H1 (cell line): ENCODE measurements at regions not wholly inside any gene's neighbourhood (a gene's known extent, or its start where the extent isn't known, plus 50 kb on each side); places are given as distances from the start of the nearest gene placed in this dataset.

Experiments
- CTCF ChIA-PET: fragments of 300-600 bp; sonication (Branson Sonifier 250); formaldehyde crosslinking; loops from one replicate; lab custom pipeline; 2021; ENCODE audit not compliant: partially characterized antibody; lab: Charles Lee
- POLR2A ChIA-PET: fragments of 300-600 bp; sonication (Branson Sonifier 250); formaldehyde crosslinking; loops from one replicate; lab custom pipeline; 2021; ENCODE audit warnings: inconsistent platforms; ENCODE audit not compliant: partially characterized antibody; lab: Charles Lee
- DNase-seq, 2 experiments: peaks; one replicate each; pipeline versions ENCODE4 v3.0.0 to v3.0.0-alpha.2; 2010 to 2022; ENCODE audit warnings: low spot score in 2 of 2, low read depth in 1 of 2, mixed read lengths in 1 of 2
- FAIRE-seq: peaks from 2 replicates; lab custom pipeline; 2011; peaks lifted over from hg19 to GRCh38; lab: Jason Lieb, UNC
- H2AFZ ChIP-seq: 2 replicates; pipeline ENCODE4 v1.8.1; 2012; ENCODE audit warnings: low read length, inconsistent platforms
- H2AK5ac ChIP-seq: 2 replicates; pipeline ENCODE4 v1.6.1; 2013; ENCODE audit warnings: low read depth, low read length
- H2BK120ac ChIP-seq: replicated peaks from 2 replicates; pipeline ENCODE3; 2013; ENCODE audit warnings: low read depth, low read length, inconsistent platforms
- H2BK12ac ChIP-seq: 2 replicates; pipeline ENCODE4 v1.6.1; 2013; ENCODE audit warnings: low read depth, low read length
- H2BK15ac ChIP-seq: 2 replicates; pipeline ENCODE4 v1.6.1; 2013; ENCODE audit warnings: low read length
- H2BK20ac ChIP-seq: 2 replicates; pipeline ENCODE4 v1.6.1; 2013; ENCODE audit warnings: low read length
- H2BK5ac ChIP-seq: 2 replicates; pipeline ENCODE4 v1.6.1; 2013; ENCODE audit warnings: low read depth, low read length
- H3K14ac ChIP-seq: 2 replicates; pipeline ENCODE4 v1.6.1; 2013; ENCODE audit warnings: inconsistent platforms; ENCODE audit not compliant: insufficient read length
- H3K18ac ChIP-seq: 2 replicates; pipeline ENCODE4 v1.6.1; 2013; ENCODE audit warnings: low read length; ENCODE audit errors: extremely low read depth
- H3K23ac ChIP-seq: 2 replicates; pipeline ENCODE4 v1.6.1; 2013; ENCODE audit warnings: inconsistent platforms; ENCODE audit not compliant: insufficient read length
- H3K23me2 ChIP-seq: 2 replicates; pipeline ENCODE4 v1.6.1; 2013; ENCODE audit warnings: low read depth, low read length
- H3K27ac ChIP-seq: 2 replicates; pipeline ENCODE4 v1.6.1; 2011; ENCODE audit warnings: low read depth, low read length, inconsistent platforms
- H3K27me3 ChIP-seq, 4 experiments: replicated peaks in 1 of 4; 1 replicate in 1 of 4; 2 replicates in 3 of 4; pipeline versions ENCODE4 v1.6.1 to v1.8.1; 2011 to 2013; ENCODE audit warnings: low read length in 3 of 4, mild to moderate bottlenecking in 3 of 4, inconsistent platforms in 2 of 4, mixed read lengths in 2 of 4, moderate library complexity in 1 of 4; ENCODE audit not compliant: control insufficient read depth in 3 of 4, insufficient read depth in 3 of 4; ENCODE audit errors: extremely low read depth in 1 of 4
- H3K36me3 ChIP-seq, 4 experiments: 2 replicates each; pipeline versions ENCODE4 v1.6.1 to v1.8.1; 2011 to 2013; ENCODE audit warnings: mild to moderate bottlenecking in 4 of 4, low read length in 3 of 4, moderate library complexity in 2 of 4, control low read depth in 1 of 4, inconsistent platforms in 1 of 4; ENCODE audit not compliant: insufficient read depth in 4 of 4, control insufficient read depth in 2 of 4
- H3K4ac ChIP-seq: replicated peaks from 2 replicates; pipeline ENCODE3; 2013; ENCODE audit warnings: low read length, low read depth, mixed read lengths, inconsistent platforms; ENCODE audit not compliant: insufficient read length
- H3K4me1 ChIP-seq, 4 experiments: replicated peaks in 1 of 4; 1 replicate in 1 of 4; 2 replicates in 3 of 4; pipeline versions ENCODE4 v1.6.1 to v1.8.1; 2011 to 2013; ENCODE audit warnings: low read length in 3 of 4, inconsistent platforms in 2 of 4, mixed read lengths in 1 of 4; ENCODE audit not compliant: insufficient read depth in 4 of 4, control insufficient read depth in 3 of 4
- H3K4me2 ChIP-seq, 2 experiments: 2 replicates each; pipeline versions ENCODE4 v1.6.1 to v1.8.1; 2011 to 2013; ENCODE audit warnings: low read depth in 2 of 2, low read length in 2 of 2, control low read depth in 1 of 2, inconsistent platforms in 1 of 2, mild to moderate bottlenecking in 1 of 2; ENCODE audit not compliant: insufficient read depth in 1 of 2
- H3K4me3 ChIP-seq, 4 experiments: fragments of 200-600, 300-600 bp in 1 of 4; sonication (generic), shearing (Covaris generic), sonication (Bioruptor Twin) in 1 of 4; 2 replicates each; pipeline versions ENCODE4 v1.5.1 to v1.8.1; 2011 to 2016; ENCODE audit warnings: low read length in 4 of 4, low read depth in 3 of 4, control low read depth in 2 of 4, inconsistent platforms in 2 of 4, mild to moderate bottlenecking in 2 of 4, mixed read lengths in 1 of 4, moderate library complexity in 1 of 4; ENCODE audit not compliant: insufficient read depth in 2 of 4; ENCODE audit errors: extremely low read depth in 1 of 4
- H3K56ac ChIP-seq: replicated peaks from 2 replicates; pipeline ENCODE3; 2013; ENCODE audit warnings: low read depth, mild to moderate bottlenecking, mixed read lengths, low read length, inconsistent platforms; ENCODE audit not compliant: insufficient read length
- H3K79me1 ChIP-seq: 2 replicates; pipeline ENCODE4 v1.6.1; 2013; ENCODE audit warnings: low read depth, low read length, control low read depth
- H3K79me2 ChIP-seq, 2 experiments: 2 replicates each; pipeline versions ENCODE4 v1.6.1 to v1.8.1; 2012 to 2013; ENCODE audit warnings: low read length in 2 of 2, mild to moderate bottlenecking in 2 of 2, inconsistent platforms in 1 of 2; ENCODE audit not compliant: insufficient read depth in 2 of 2, control insufficient read depth in 1 of 2
- H3K9ac ChIP-seq, 4 experiments: replicated peaks in 1 of 4; 1 replicate in 1 of 4; 2 replicates in 3 of 4; pipeline versions ENCODE4 v1.6.1 to v1.8.1; 2011 to 2013; ENCODE audit warnings: low read depth in 3 of 4, low read length in 3 of 4, control low read depth in 2 of 4, mild to moderate bottlenecking in 2 of 4, moderate library complexity in 2 of 4, inconsistent platforms in 1 of 4; ENCODE audit errors: extremely low read depth in 1 of 4
- H3K9me3 ChIP-seq, 2 experiments: 2 replicates each; pipeline versions ENCODE4 v1.6.1 to v1.8.1; 2012 to 2013; ENCODE audit warnings: mild to moderate bottlenecking in 2 of 2, moderate library complexity in 2 of 2, control low read depth in 1 of 2, inconsistent platforms in 1 of 2, low read depth in 1 of 2, low read length in 1 of 2, mixed read lengths in 1 of 2; ENCODE audit not compliant: insufficient read depth in 2 of 2
- H4K20me1 ChIP-seq, 2 experiments: replicated peaks in 1 of 2; 2 replicates each; pipeline versions ENCODE3 to v1.8.1; 2011 to 2013; ENCODE audit warnings: inconsistent platforms in 2 of 2, low read length in 2 of 2, mild to moderate bottlenecking in 1 of 2; ENCODE audit not compliant: insufficient read depth in 2 of 2, control insufficient read depth in 1 of 2
- H4K5ac ChIP-seq: 2 replicates; pipeline ENCODE4 v1.6.1; 2013; ENCODE audit warnings: low read length, low read depth, mixed read lengths, inconsistent platforms; ENCODE audit not compliant: insufficient read length
- H4K8ac ChIP-seq: 2 replicates; pipeline ENCODE4 v1.8.0; 2013; ENCODE audit warnings: mild to moderate bottlenecking, moderate library complexity, low read length, inconsistent platforms; ENCODE audit not compliant: insufficient read depth; ENCODE audit errors: extremely low read depth
- H4K91ac ChIP-seq: replicated peaks from 2 replicates; pipeline ENCODE3; 2013; ENCODE audit warnings: low read length, mixed read lengths, inconsistent platforms; ENCODE audit not compliant: insufficient read length
- EP300 ChIP-seq, 2 experiments: IDR thresholded peaks; 1 replicate in 1 of 2; 2 replicates in 1 of 2; pipeline ENCODE4 v1.6.1; 2011 to 2012; ENCODE audit warnings: low read depth in 2 of 2, low read length in 2 of 2, mild to moderate bottlenecking in 2 of 2, borderline replicate concordance in 1 of 2, inconsistent platforms in 1 of 2, moderate library complexity in 1 of 2
- HDAC6 ChIP-seq: IDR thresholded peaks from one replicate; pipeline ENCODE4 v1.7.1; 2012; ENCODE audit warnings: low read depth, mild to moderate bottlenecking, inconsistent platforms, low read length, moderate library complexity
- WGBS, 2 experiments: shearing (Covaris generic) in 1 of 2; methylation state at CpG; one replicate each; pipeline versions ENCODE4 v1.1.6 to v1.1.7; 2013 to 2015; ENCODE audit warnings: low lambda C conversion rate in 2 of 2, mixed read lengths in 2 of 2, inconsistent platforms in 1 of 2, low coverage in 1 of 2, missing lambda C conversion rate in 1 of 2; ENCODE audit not compliant: insufficient replicate concordance in 2 of 2, insufficient coverage in 1 of 2, insufficient read length in 1 of 2; ENCODE audit errors: extremely low coverage in 1 of 2, missing lambda C conversion rate in 1 of 2; 5-methylcytosine and 5-hydroxymethylcytosine counted together

GRCh38 chr3:146664403-146664802 lies 59.3 kb upstream of the PLSCR5 start:
- Histone ChIP-seq H2AK5ac (no peak overlapping the region), H2BK12ac (no peak overlapping the region), H3K4me3 (no peak overlapping the region), H3K23ac (no peak overlapping the region), H3K9me3 (no peaks in the 10 kb centered on the region), H3K14ac (no peak overlapping the region), H3K27me3 (no peaks in the 10 kb centered on the region), H4K8ac (no peak overlapping the region), H2BK120ac (no peak overlapping the region), H4K20me1 (no peaks in the 10 kb centered on the region), H2AFZ (peak overlapping the region; percentile 89; the same call in 1 of the 2 replicates), H3K4me1 (peaks cover 0 to 1% (median 0%) of the 10 kb centered on the region in 4 experiments; a peak in 1 of 7 replicates), H3K4me2 (no peak overlapping the region), H3K9ac (no peak overlapping the region), H3K4ac (no peak overlapping the region), H3K79me1 (no peaks in the 10 kb centered on the region), H4K91ac (no peak overlapping the region), H3K36me3 (no peaks in the 10 kb centered on the region), H2BK20ac (no peak overlapping the region), H2BK5ac (no peak overlapping the region), H3K23me2 (no peaks in the 10 kb centered on the region), H3K56ac (no peak overlapping the region), H4K5ac (no peak overlapping the region), H3K27ac (no peak overlapping the region), H2BK15ac (no peak overlapping the region), H3K18ac (no peak overlapping the region), H3K79me2 (no peaks in the 10 kb centered on the region)
- POLR2A ChIA-PET: interaction anchor here (1.3 kb wide), 1 partner anchor 18 kb away, joined by 3 read pairs; no protein-coding TSS in a partner anchor
- FAIRE-seq (no peak), DNase-seq (no peak)
- 76% methylated on average over 4 of the region's 4 CpGs; no CpG with 5 or more reads in 1 of the 2 experiments for WGBS, 2 experiments
- CTCF ChIA-PET: interaction anchor here (0.7 to 1.3 kb wide), 4 partner anchors 10 to 456 kb away, joined by 3 to 5 read pairs (median 4); no protein-coding TSS in a partner anchor
- TF ChIP-seq EP300 (IDR thresholded peaks at IDR 0.05; ENCODE audit: borderline replicate concordance in 1 of 2, low read depth in 2 of 2, low read length in 2 of 2): no peak
- no peak for TF ChIP-seq HDAC6
